Uterus (tissue), 3 donors: ENCODE measurements at regions not wholly inside any gene's neighbourhood (a gene's known extent, or its start where the extent isn't known, plus 50 kb on each side); places are given as distances from the start of the nearest gene placed in this dataset.

Experiments
- DNase-seq, 2 donors: peaks; one replicate each; pipeline ENCODE4 v3.0.0-alpha.2; 2019 to 2020
- H3K27ac ChIP-seq, 2 donors: fragments of 200-600 bp; sonication (generic); 1 replicate in 1 of 2; 2 replicates in 1 of 2; pipeline ENCODE4 v1.5.1; 2016 to 2018
- H3K27me3 ChIP-seq, 2 donors: fragments of 200-600 bp; sonication (generic); one replicate each; pipeline ENCODE4 v1.5.1; 2018 to 2019; ENCODE audit warnings: control low read depth in 1 of 2
- H3K36me3 ChIP-seq, 2 donors: fragments of 200-600 bp; sonication (generic); one replicate each; pipeline ENCODE4 v1.5.1; 2019; ENCODE audit warnings: control low read depth in 1 of 2
- H3K4me1 ChIP-seq, 2 donors: fragments of 200-600 bp; sonication (generic); one replicate each; pipeline ENCODE4 v1.5.1; 2018 to 2019; ENCODE audit warnings: control low read depth in 1 of 2
- H3K4me3 ChIP-seq, 2 donors: fragments of 200-600 bp; sonication (generic); 1 replicate in 1 of 2; 2 replicates in 1 of 2; pipeline ENCODE4 v1.5.1; 2018 to 2019; ENCODE audit warnings: mild to moderate bottlenecking in 1 of 2
- H3K9me3 ChIP-seq, 2 donors: fragments of 200-600 bp; sonication (generic); one replicate each; pipeline ENCODE4 v1.5.1; 2019; ENCODE audit warnings: control low read depth in 1 of 2
- POLR2A ChIP-seq, 2 donors: fragments of 450-650 bp; IDR thresholded peaks; one replicate each; pipeline ENCODE4 v1.6.1; 2016; ENCODE audit warnings: antibody characterized with exemption in 2 of 2, mild to moderate bottlenecking in 1 of 2, moderate library complexity in 1 of 2
- intact Hi-C: fragments of 100-400 bp; cut with DNase I; formaldehyde crosslinking; loops from one replicate; pipeline ENCODE4 v1.15.1; 2023; ENCODE audit warnings: low total_unique reads
- TF ChIP-seq, protein P1 (sequence below), 4 experiments: fragments of 200-600 bp in 2 of 4; fragments of 450-650 bp in 2 of 4; sonication (generic) in 2 of 4; IDR thresholded peaks; one replicate each; pipeline ENCODE4 v1.5.1; 2016 to 2019; ENCODE audit warnings: antibody characterized with exemption in 4 of 4, mild to moderate bottlenecking in 2 of 4, moderate library complexity in 1 of 4
- donor health status: DM: yes; HTN: yes; CAD: no.

GRCh38 chr9:23375511-23375910 lies 450.5 kb downstream of the ELAVL2 start:
- H3K27me3 ChIP-seq: no peaks in the 10 kb centered on the region
- DNase-seq: no peak
- TF ChIP-seq, protein P1, sequence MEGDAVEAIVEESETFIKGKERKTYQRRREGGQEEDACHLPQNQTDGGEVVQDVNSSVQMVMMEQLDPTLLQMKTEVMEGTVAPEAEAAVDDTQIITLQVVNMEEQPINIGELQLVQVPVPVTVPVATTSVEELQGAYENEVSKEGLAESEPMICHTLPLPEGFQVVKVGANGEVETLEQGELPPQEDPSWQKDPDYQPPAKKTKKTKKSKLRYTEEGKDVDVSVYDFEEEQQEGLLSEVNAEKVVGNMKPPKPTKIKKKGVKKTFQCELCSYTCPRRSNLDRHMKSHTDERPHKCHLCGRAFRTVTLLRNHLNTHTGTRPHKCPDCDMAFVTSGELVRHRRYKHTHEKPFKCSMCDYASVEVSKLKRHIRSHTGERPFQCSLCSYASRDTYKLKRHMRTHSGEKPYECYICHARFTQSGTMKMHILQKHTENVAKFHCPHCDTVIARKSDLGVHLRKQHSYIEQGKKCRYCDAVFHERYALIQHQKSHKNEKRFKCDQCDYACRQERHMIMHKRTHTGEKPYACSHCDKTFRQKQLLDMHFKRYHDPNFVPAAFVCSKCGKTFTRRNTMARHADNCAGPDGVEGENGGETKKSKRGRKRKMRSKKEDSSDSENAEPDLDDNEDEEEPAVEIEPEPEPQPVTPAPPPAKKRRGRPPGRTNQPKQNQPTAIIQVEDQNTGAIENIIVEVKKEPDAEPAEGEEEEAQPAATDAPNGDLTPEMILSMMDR (IDR thresholded peaks at IDR 0.05): no peak
- no peak for TF ChIP-seq POLR2A (IDR thresholded peaks at IDR 0.05)
- intact Hi-C loops: no loop called here
- no peaks in the 10 kb centered on the region for H3K4me1 ChIP-seq
- no peak overlapping the region for H3K4me3 ChIP-seq
- no peaks in the 10 kb centered on the region for H3K36me3 ChIP-seq
- H3K9me3 ChIP-seq: no peaks in the 10 kb centered on the region
- H3K27ac ChIP-seq: no peak overlapping the region

DNA sequence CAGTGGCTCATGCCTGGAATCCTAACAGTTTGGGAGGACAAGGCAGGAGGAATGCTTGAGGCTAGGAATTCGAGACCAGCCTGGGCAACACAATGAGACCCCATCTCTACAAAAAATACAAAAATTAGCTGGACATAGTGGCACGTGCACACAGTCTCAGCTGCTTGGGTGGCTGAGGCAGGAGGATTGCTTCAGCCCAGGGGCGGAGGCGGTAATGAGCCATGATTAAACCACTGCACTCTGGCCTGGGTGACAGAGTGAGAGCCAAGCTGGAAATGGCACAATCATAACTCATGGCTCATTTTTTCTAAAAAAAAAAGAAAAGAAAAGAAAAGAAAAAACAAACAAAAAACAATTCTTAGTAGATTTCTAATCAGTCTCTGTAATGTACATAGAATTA lies 446.2 kb downstream of the ELAVL2 start:
- no peaks in the 10 kb centered on the region for H3K27me3 ChIP-seq
- TF ChIP-seq, protein P1 (IDR thresholded peaks at IDR 0.05): no peak
- TF ChIP-seq POLR2A (IDR thresholded peaks at IDR 0.05): no peak
- no peak for DNase-seq
- H3K27ac ChIP-seq: no peak overlapping the region
- H3K4me3 ChIP-seq: no peak overlapping the region
- no peaks in the 10 kb centered on the region for H3K36me3 ChIP-seq
- no peaks in the 10 kb centered on the region for H3K4me1 ChIP-seq
- no peaks in the 10 kb centered on the region for H3K9me3 ChIP-seq
- intact Hi-C loops: no loop called here

- no peaks in the 10 kb centered on the region for H3K36me3 ChIP-seq
- H3K4me3 ChIP-seq: no peak overlapping the region
- H3K27me3 ChIP-seq: no peaks in the 10 kb centered on the region
- no peak for TF ChIP-seq POLR2A (IDR thresholded peaks at IDR 0.05)
- TF ChIP-seq, protein P1 (IDR thresholded peaks at IDR 0.05): no peak
- H3K4me1 ChIP-seq: no peaks in the 10 kb centered on the region
- H3K27ac ChIP-seq: no peak overlapping the region
- no peak for DNase-seq
- intact Hi-C loops: no loop called here
- H3K9me3 ChIP-seq: no peaks in the 10 kb centered on the region
These were observed 445.2 kb downstream of the ELAVL2 start for GRCh38 chr9:23380821-23381220.

GRCh38 chr9:23382418-23382817 lies 443.6 kb downstream of the ELAVL2 start:
- Histone ChIP-seq H3K4me3 (no peak overlapping the region), H3K9me3 (no peaks in the 10 kb centered on the region), H3K4me1 (no peaks in the 10 kb centered on the region), H3K36me3 (no peaks in the 10 kb centered on the region), H3K27ac (no peak overlapping the region), H3K27me3 (no peaks in the 10 kb centered on the region)
- TF ChIP-seq, protein P1 (IDR thresholded peaks at IDR 0.05): no peak
- TF ChIP-seq POLR2A (IDR thresholded peaks at IDR 0.05): no peak
- no peak for DNase-seq
- intact Hi-C loops: no loop called here

DNA sequence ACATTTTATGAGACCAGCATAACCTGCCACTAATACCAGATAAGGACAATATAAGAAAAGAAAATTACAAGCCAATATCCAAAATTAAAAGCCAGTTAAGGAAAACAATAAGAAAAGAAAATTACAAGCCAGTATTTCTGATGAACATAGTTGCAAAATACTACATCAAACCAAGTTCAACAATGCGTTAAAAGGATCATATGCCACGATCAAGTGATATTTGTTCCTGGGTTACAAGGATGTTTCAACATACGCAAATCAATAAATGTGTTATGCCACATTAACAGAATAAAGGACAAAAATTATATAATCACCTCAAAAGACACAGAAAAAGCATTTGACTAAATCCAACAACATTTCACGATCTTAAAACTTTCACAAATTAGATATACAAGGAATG lies 431.9 kb downstream of the ELAVL2 start:
- Histone ChIP-seq H3K9me3 (no peaks in the 10 kb centered on the region), H3K4me1 (no peaks in the 10 kb centered on the region), H3K27me3 (no peaks in the 10 kb centered on the region), H3K27ac (no peak overlapping the region), H3K4me3 (no peak overlapping the region), H3K36me3 (no peaks in the 10 kb centered on the region)
- intact Hi-C loops: no loop called here
- DNase-seq: no peak
- no peak for TF ChIP-seq POLR2A (IDR thresholded peaks at IDR 0.05)
- TF ChIP-seq, protein P1 (IDR thresholded peaks at IDR 0.05): no peak
